GM12878 (cell line): ENCODE measurements at regions not wholly inside any gene's neighbourhood (a gene's known extent, or its start where the extent isn't known, plus 50 kb on each side); places are given as distances from the start of the nearest gene placed in this dataset.
"Not testable (repeated sequence)": the region's sequence is repeated elsewhere in the genome, so short reads cannot be mapped to it uniquely, and the experiment has no call there.

Experiments used
- ATAC-seq: fragments of 200-7000 bp; cut with Tn5 transposase; 3 replicates; pipeline ENCODE4 v1.9.1; 2020; ENCODE audit warnings: mild to moderate bottlenecking, moderate library complexity
- BruUV-seq: library from RNA; stranded (reverse); fragments of 400-500 nt; replicated peaks from 2 replicates; lab custom pipeline; 2021; lab: Mats Ljungman, UMichigan
- CTCF ChIA-PET: fragments of 300-600 bp; sonication (Branson Sonifier 250); formaldehyde crosslinking; extraction: SDS; loops from one replicate; lab custom pipeline; 2021; ENCODE audit warnings: inconsistent platforms; lab: Yijun Ruan, JAX
- POLR2A ChIA-PET: fragments of 350-600 bp; formaldehyde crosslinking; extraction: SDS; loops from one replicate; lab custom pipeline; 2021; ENCODE audit warnings: inconsistent platforms; lab: Charles Lee
- RAD21 ChIA-PET: fragments of 300-600 bp; sonication (Branson Sonifier 250); formaldehyde crosslinking; loops from one replicate; lab custom pipeline; 2023; ENCODE audit warnings: antibody characterized with exemption; ENCODE audit not compliant: unreplicated experiment; lab: Charles Lee
- SMC1A ChIA-PET: fragments of 300-600 bp; sonication (Branson Sonifier 250); formaldehyde crosslinking; loops from one replicate; lab custom pipeline; 2023; ENCODE audit not compliant: unreplicated experiment, uncharacterized antibody; lab: Charles Lee
- DNase-seq: peaks from one replicate; pipeline ENCODE4 v3.0.0-alpha.2; 2011; ENCODE audit warnings: low read depth, low spot score
- FAIRE-seq: peaks from 3 replicates; lab custom pipeline; 2011; peaks lifted over from hg19 to GRCh38; lab: Jason Lieb, UNC
- H2AFZ ChIP-seq: 2 replicates; pipeline ENCODE4 v1.6.0; 2011; ENCODE audit warnings: low read depth, low read length, control low read depth; ENCODE audit not compliant: control insufficient read depth
- H3K27ac ChIP-seq: 2 replicates; pipeline ENCODE4 v1.5.1; 2011; ENCODE audit warnings: control low read depth; ENCODE audit not compliant: control insufficient read depth, insufficient read depth
- H3K27me3 ChIP-seq, 2 experiments: replicated peaks in 1 of 2; 2 replicates each; pipeline versions ENCODE4 v1.6.0 to v1.6.1; 2011; ENCODE audit warnings: low read length in 1 of 2; ENCODE audit not compliant: control insufficient read depth in 2 of 2, insufficient read depth in 2 of 2
- H3K36me3 ChIP-seq, 2 experiments: 2 replicates each; pipeline ENCODE4 v1.5.1; 2011; ENCODE audit warnings: low read length in 1 of 2; ENCODE audit not compliant: control insufficient read depth in 2 of 2, insufficient read depth in 2 of 2
- H3K4me1 ChIP-seq: 2 replicates; pipeline ENCODE4 v1.6.1; 2011; ENCODE audit warnings: mild to moderate bottlenecking, low read length, moderate library complexity, mixed read lengths; ENCODE audit not compliant: control insufficient read depth, insufficient read depth
- H3K4me2 ChIP-seq: 2 replicates; pipeline ENCODE4 v1.6.0; 2011; ENCODE audit warnings: control low read depth; ENCODE audit not compliant: control insufficient read depth, insufficient read depth
- H3K4me3 ChIP-seq: fragments of 200-600 bp; sonication (generic); 2 replicates; pipeline ENCODE4 v1.5.1; 2016
- H3K79me2 ChIP-seq: 2 replicates; pipeline ENCODE4 v1.6.0; 2011; ENCODE audit warnings: low read length; ENCODE audit not compliant: control insufficient read depth, insufficient read depth
- H3K9ac ChIP-seq: 2 replicates; pipeline ENCODE4 v1.8.0; 2011; ENCODE audit warnings: low read length, control low read depth, mixed read lengths; ENCODE audit not compliant: control insufficient read depth, insufficient read depth
- H3K9me3 ChIP-seq: replicated peaks from 3 replicates; pipeline ENCODE4 v1.5.1; 2011; ENCODE audit warnings: mild to moderate bottlenecking, low read length; ENCODE audit not compliant: control insufficient read depth, insufficient read depth
- H4K20me1 ChIP-seq: 2 replicates; pipeline ENCODE4 v1.6.0; 2011; ENCODE audit not compliant: control insufficient read depth, insufficient read depth
- WGBS: methylation state at CpG from one replicate; pipeline ENCODE4 v1.1.6; 2016; ENCODE audit warnings: low lambda C conversion rate; ENCODE audit not compliant: insufficient replicate concordance, insufficient coverage; ENCODE audit errors: missing lambda C conversion rate; 5-methylcytosine and 5-hydroxymethylcytosine counted together
- in situ Hi-C: fragments of 300-500 bp; cut with MboI; formaldehyde crosslinking; loops from 9 replicates; pipeline ENCODE4 v1.14.3; 2018; ENCODE audit warnings: mixed read lengths
- intact Hi-C: fragments of 100-400 bp; cut with micrococcal nuclease; formaldehyde crosslinking; loops from one replicate; pipeline ENCODE4 v1.14.2; 2022; ENCODE audit not compliant: unreplicated experiment
- TF ChIP-seq, protein P1 (sequence below): fragments of 150-350 bp; IDR thresholded peaks from 2 replicates; pipeline ENCODE4 v1.6.1; 2016; ENCODE audit warnings: low read depth, low read length
- TF ChIP-seq, protein P2 (sequence below): fragments of 450-650 bp; conservative IDR thresholded peaks from 2 replicates; pipeline ENCODE4 v1.6.1; 2017; ENCODE audit warnings: mild to moderate bottlenecking, moderate library complexity

DNA sequence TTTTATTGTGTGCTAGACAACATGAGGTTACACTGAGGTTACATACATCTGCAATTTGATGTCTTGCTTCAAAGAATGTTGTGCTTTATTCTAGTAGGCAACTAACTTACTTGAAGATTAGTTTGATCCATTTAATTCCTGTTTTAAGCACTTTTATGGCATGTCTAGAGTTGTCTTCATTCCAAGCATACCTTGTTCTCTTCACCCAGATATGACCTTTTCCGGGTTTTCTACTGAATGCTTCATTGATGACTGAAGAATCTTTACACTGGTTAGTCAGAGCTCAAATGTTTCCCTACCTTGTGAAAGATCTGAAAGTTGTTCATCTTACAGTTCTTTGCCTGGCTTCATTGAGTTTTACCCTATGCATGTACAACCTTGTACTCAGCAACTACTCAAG is 274.0 kb upstream of the KITLG start (continued):
- TF ChIP-seq, protein P1, sequence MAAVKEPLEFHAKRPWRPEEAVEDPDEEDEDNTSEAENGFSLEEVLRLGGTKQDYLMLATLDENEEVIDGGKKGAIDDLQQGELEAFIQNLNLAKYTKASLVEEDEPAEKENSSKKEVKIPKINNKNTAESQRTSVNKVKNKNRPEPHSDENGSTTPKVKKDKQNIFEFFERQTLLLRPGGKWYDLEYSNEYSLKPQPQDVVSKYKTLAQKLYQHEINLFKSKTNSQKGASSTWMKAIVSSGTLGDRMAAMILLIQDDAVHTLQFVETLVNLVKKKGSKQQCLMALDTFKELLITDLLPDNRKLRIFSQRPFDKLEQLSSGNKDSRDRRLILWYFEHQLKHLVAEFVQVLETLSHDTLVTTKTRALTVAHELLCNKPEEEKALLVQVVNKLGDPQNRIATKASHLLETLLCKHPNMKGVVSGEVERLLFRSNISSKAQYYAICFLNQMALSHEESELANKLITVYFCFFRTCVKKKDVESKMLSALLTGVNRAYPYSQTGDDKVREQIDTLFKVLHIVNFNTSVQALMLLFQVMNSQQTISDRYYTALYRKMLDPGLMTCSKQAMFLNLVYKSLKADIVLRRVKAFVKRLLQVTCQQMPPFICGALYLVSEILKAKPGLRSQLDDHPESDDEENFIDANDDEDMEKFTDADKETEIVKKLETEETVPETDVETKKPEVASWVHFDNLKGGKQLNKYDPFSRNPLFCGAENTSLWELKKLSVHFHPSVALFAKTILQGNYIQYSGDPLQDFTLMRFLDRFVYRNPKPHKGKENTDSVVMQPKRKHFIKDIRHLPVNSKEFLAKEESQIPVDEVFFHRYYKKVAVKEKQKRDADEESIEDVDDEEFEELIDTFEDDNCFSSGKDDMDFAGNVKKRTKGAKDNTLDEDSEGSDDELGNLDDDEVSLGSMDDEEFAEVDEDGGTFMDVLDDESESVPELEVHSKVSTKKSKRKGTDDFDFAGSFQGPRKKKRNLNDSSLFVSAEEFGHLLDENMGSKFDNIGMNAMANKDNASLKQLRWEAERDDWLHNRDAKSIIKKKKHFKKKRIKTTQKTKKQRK = no peak
- TF ChIP-seq, protein P2, sequence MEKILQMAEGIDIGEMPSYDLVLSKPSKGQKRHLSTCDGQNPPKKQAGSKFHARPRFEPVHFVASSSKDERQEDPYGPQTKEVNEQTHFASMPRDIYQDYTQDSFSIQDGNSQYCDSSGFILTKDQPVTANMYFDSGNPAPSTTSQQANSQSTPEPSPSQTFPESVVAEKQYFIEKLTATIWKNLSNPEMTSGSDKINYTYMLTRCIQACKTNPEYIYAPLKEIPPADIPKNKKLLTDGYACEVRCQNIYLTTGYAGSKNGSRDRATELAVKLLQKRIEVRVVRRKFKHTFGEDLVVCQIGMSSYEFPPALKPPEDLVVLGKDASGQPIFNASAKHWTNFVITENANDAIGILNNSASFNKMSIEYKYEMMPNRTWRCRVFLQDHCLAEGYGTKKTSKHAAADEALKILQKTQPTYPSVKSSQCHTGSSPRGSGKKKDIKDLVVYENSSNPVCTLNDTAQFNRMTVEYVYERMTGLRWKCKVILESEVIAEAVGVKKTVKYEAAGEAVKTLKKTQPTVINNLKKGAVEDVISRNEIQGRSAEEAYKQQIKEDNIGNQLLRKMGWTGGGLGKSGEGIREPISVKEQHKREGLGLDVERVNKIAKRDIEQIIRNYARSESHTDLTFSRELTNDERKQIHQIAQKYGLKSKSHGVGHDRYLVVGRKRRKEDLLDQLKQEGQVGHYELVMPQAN = no peak

DNA sequence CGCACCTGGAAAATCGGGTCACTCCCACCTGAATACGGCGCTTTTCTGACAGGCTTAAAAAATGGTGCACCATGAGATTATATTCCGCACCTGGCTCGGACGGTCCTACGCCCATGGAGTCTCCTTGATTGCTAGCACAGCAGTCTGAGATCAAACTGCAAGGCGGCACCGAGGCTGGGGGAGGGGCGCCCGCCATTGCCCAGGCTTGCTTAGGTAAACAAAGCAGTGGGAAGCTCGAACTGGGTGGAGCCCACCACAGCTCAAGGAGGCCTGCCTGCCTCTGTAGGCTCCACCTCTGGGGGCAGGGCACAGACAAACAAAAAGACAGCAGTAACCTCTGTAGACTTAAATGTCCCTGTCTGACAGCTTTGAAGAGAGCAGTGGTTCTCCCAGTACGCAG is 267.0 kb upstream of the KITLG start:
- H3K27ac ChIP-seq, POLR2A ChIA-PET, H3K9me3 ChIP-seq, H3K9ac ChIP-seq, H4K20me1 ChIP-seq, DNase-seq, ATAC-seq, FAIRE-seq, intact Hi-C loops, BruUV-seq, H3K36me3 ChIP-seq, RAD21 ChIA-PET, H3K27me3 ChIP-seq, in situ Hi-C loops, SMC1A ChIA-PET, H3K4me3 ChIP-seq, H2AFZ ChIP-seq, H3K4me1 ChIP-seq, H3K79me2 ChIP-seq, CTCF ChIA-PET, H3K4me2 ChIP-seq: not testable (repeated sequence)
- WGBS = 58% methylated on average over 13 of the region's 14 CpGs
